GM12878 (cell line): ENCODE measurements at regions not wholly inside any gene's neighbourhood (a gene's known extent, or its start where the extent isn't known, plus 50 kb on each side); places are given as distances from the start of the nearest gene placed in this dataset.

Experiments
- ATAC-seq: fragments of 200-7000 bp; cut with Tn5 transposase; 3 replicates; pipeline ENCODE4 v1.9.1; 2020; ENCODE audit warnings: mild to moderate bottlenecking, moderate library complexity
- BruUV-seq: library from RNA; stranded (reverse); fragments of 400-500 nt; replicated peaks from 2 replicates; lab custom pipeline; 2021; lab: Mats Ljungman, UMichigan
- CTCF ChIA-PET: fragments of 300-600 bp; sonication (Branson Sonifier 250); formaldehyde crosslinking; extraction: SDS; loops from one replicate; lab custom pipeline; 2021; ENCODE audit warnings: inconsistent platforms; lab: Yijun Ruan, JAX
- POLR2A ChIA-PET: fragments of 350-600 bp; formaldehyde crosslinking; extraction: SDS; loops from one replicate; lab custom pipeline; 2021; ENCODE audit warnings: inconsistent platforms; lab: Charles Lee
- RAD21 ChIA-PET: fragments of 300-600 bp; sonication (Branson Sonifier 250); formaldehyde crosslinking; loops from one replicate; lab custom pipeline; 2023; ENCODE audit warnings: antibody characterized with exemption; ENCODE audit not compliant: unreplicated experiment; lab: Charles Lee
- SMC1A ChIA-PET: fragments of 300-600 bp; sonication (Branson Sonifier 250); formaldehyde crosslinking; loops from one replicate; lab custom pipeline; 2023; ENCODE audit not compliant: unreplicated experiment, uncharacterized antibody; lab: Charles Lee
- DNase-seq: peaks from one replicate; pipeline ENCODE4 v3.0.0-alpha.2; 2011; ENCODE audit warnings: low read depth, low spot score
- FAIRE-seq: peaks from 3 replicates; lab custom pipeline; 2011; peaks lifted over from hg19 to GRCh38; lab: Jason Lieb, UNC
- H2AFZ ChIP-seq: 2 replicates; pipeline ENCODE4 v1.6.0; 2011; ENCODE audit warnings: low read depth, low read length, control low read depth; ENCODE audit not compliant: control insufficient read depth
- H3K27ac ChIP-seq: 2 replicates; pipeline ENCODE4 v1.5.1; 2011; ENCODE audit warnings: control low read depth; ENCODE audit not compliant: control insufficient read depth, insufficient read depth
- H3K27me3 ChIP-seq, 2 experiments: replicated peaks in 1 of 2; 2 replicates each; pipeline versions ENCODE4 v1.6.0 to v1.6.1; 2011; ENCODE audit warnings: low read length in 1 of 2; ENCODE audit not compliant: control insufficient read depth in 2 of 2, insufficient read depth in 2 of 2
- H3K36me3 ChIP-seq, 2 experiments: 2 replicates each; pipeline ENCODE4 v1.5.1; 2011; ENCODE audit warnings: low read length in 1 of 2; ENCODE audit not compliant: control insufficient read depth in 2 of 2, insufficient read depth in 2 of 2
- H3K4me1 ChIP-seq: 2 replicates; pipeline ENCODE4 v1.6.1; 2011; ENCODE audit warnings: mild to moderate bottlenecking, low read length, moderate library complexity, mixed read lengths; ENCODE audit not compliant: control insufficient read depth, insufficient read depth
- H3K4me2 ChIP-seq: 2 replicates; pipeline ENCODE4 v1.6.0; 2011; ENCODE audit warnings: control low read depth; ENCODE audit not compliant: control insufficient read depth, insufficient read depth
- H3K4me3 ChIP-seq: fragments of 200-600 bp; sonication (generic); 2 replicates; pipeline ENCODE4 v1.5.1; 2016
- H3K79me2 ChIP-seq: 2 replicates; pipeline ENCODE4 v1.6.0; 2011; ENCODE audit warnings: low read length; ENCODE audit not compliant: control insufficient read depth, insufficient read depth
- H3K9ac ChIP-seq: 2 replicates; pipeline ENCODE4 v1.8.0; 2011; ENCODE audit warnings: low read length, control low read depth, mixed read lengths; ENCODE audit not compliant: control insufficient read depth, insufficient read depth
- H3K9me3 ChIP-seq: replicated peaks from 3 replicates; pipeline ENCODE4 v1.5.1; 2011; ENCODE audit warnings: mild to moderate bottlenecking, low read length; ENCODE audit not compliant: control insufficient read depth, insufficient read depth
- H4K20me1 ChIP-seq: 2 replicates; pipeline ENCODE4 v1.6.0; 2011; ENCODE audit not compliant: control insufficient read depth, insufficient read depth
- ATF7 ChIP-seq: fragments of 450-650 bp; IDR thresholded peaks from 2 replicates; pipeline ENCODE4 v1.6.1; 2016; ENCODE audit warnings: low read depth, mild to moderate bottlenecking
- CREM ChIP-seq: IDR thresholded peaks from 2 replicates; pipeline ENCODE4 v1.6.1; 2014; ENCODE audit warnings: antibody characterized with exemption, low read depth
- ESRRA ChIP-seq: IDR thresholded peaks from 2 replicates; pipeline ENCODE4 v1.6.1; 2012; ENCODE audit warnings: mild to moderate bottlenecking, low read length, improper control_type of control experiment
- FOS ChIP-seq: IDR thresholded peaks from 3 replicates; pipeline ENCODE4 v1.6.1; 2011; ENCODE audit warnings: borderline replicate concordance; ENCODE audit not compliant: insufficient read length; ENCODE audit errors: extremely low read depth
- MYB ChIP-seq: fragments of 150-350 bp; IDR thresholded peaks from 2 replicates; pipeline ENCODE4 v1.6.1; 2014; ENCODE audit warnings: mild to moderate bottlenecking, low read depth, low read length, borderline replicate concordance
- NBN ChIP-seq: fragments of 450-650 bp; IDR thresholded peaks from 2 replicates; pipeline ENCODE4 v1.6.1; 2016
- POLR2AphosphoS2 ChIP-seq: IDR thresholded peaks from 2 replicates; pipeline ENCODE4 v1.6.1; 2011; ENCODE audit warnings: low read depth, mild to moderate bottlenecking, low read length, improper control_type of control experiment, moderate library complexity
- RB1 ChIP-seq: fragments of 450-650 bp; formaldehyde crosslinking; IDR thresholded peaks from 2 replicates; pipeline ENCODE4 v1.6.1; 2017; ENCODE audit warnings: mild to moderate bottlenecking, borderline replicate concordance
- TCF3 ChIP-seq: IDR thresholded peaks from 2 replicates; pipeline ENCODE4 v1.6.1; 2012; ENCODE audit warnings: low read depth, mild to moderate bottlenecking, low read length, borderline replicate concordance; ENCODE audit not compliant: insufficient read depth
- ZNF217 ChIP-seq: fragments of 450-650 bp; IDR thresholded peaks from 2 replicates; pipeline ENCODE4 v1.6.1; 2017; ENCODE audit warnings: antibody characterized with exemption, mild to moderate bottlenecking
- ZNF24 ChIP-seq: fragments of 450-650 bp; IDR thresholded peaks from 2 replicates; pipeline ENCODE4 v1.6.1; 2017; ENCODE audit warnings: antibody characterized with exemption, mild to moderate bottlenecking
- WGBS: methylation state at CpG from one replicate; pipeline ENCODE4 v1.1.6; 2016; ENCODE audit warnings: low lambda C conversion rate; ENCODE audit not compliant: insufficient replicate concordance, insufficient coverage; ENCODE audit errors: missing lambda C conversion rate; 5-methylcytosine and 5-hydroxymethylcytosine counted together
- in situ Hi-C: fragments of 300-500 bp; cut with MboI; formaldehyde crosslinking; loops from 9 replicates; pipeline ENCODE4 v1.14.3; 2018; ENCODE audit warnings: mixed read lengths
- intact Hi-C: fragments of 100-400 bp; cut with micrococcal nuclease; formaldehyde crosslinking; loops from one replicate; pipeline ENCODE4 v1.14.2; 2022; ENCODE audit not compliant: unreplicated experiment
- TF ChIP-seq, protein P1 (sequence below): IDR thresholded peaks from 2 replicates; pipeline ENCODE4 v1.6.1; 2011; ENCODE audit warnings: low read depth, mild to moderate bottlenecking, low read length, moderate library complexity, borderline replicate concordance; ENCODE audit errors: extremely low read depth
- TF ChIP-seq, protein P2 (sequence below): fragments of 450-650 bp; IDR thresholded peaks from 2 replicates; pipeline ENCODE4 v1.6.1; 2017; ENCODE audit warnings: mild to moderate bottlenecking, moderate library complexity

DNA sequence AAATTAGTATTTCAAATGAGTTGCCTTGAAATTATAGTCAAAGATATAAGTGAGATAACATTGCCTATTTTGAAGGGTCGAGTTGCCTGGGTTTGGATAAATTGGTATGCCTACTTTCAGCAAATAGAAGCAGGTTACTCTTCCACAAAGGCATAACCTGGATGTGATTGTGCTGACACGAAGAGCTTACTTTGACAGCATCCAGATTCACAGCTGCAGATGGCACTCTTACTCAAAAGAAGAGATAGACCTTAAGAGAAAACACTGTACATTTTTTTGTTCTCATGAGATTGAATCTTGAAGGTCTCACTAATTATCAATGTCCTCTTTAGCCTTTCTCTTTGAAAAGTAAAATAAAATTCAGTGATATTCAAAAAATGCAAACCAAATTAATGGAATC, 1338.7 kb downstream of the REEP3 start:
- Histone ChIP-seq H3K4me2 (no peak overlapping the region), H3K36me3 (no peaks in the 10 kb centered on the region), H3K27me3 (no peaks in the 10 kb centered on the region), H3K9me3 (no peaks in the 10 kb centered on the region), H4K20me1 (no peaks in the 10 kb centered on the region), H3K79me2 (no peaks in the 10 kb centered on the region), H3K27ac (no peak overlapping the region), H3K9ac (no peak overlapping the region), H3K4me1 (no peaks in the 10 kb centered on the region), H2AFZ (no peak overlapping the region), H3K4me3 (no peak overlapping the region)
- no peak for DNase-seq
- no TSS peak for BruUV-seq
- ChIA-PET RAD21 (no interaction called here), SMC1A (no interaction called here), CTCF (no interaction called here), POLR2A (no interaction called here)
- ATAC-seq: no peak
- WGBS: 0% methylated on average over 2 of the region's 2 CpGs
- no peak for FAIRE-seq
- intact Hi-C loops: no loop called here
- in situ Hi-C loops: no loop called here
- TF ChIP-seq ZNF24: no peak
- TF ChIP-seq NBN: no peak
- TF ChIP-seq, protein P1, sequence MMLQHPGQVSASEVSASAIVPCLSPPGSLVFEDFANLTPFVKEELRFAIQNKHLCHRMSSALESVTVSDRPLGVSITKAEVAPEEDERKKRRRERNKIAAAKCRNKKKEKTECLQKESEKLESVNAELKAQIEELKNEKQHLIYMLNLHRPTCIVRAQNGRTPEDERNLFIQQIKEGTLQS: no peak
- TF ChIP-seq POLR2AphosphoS2: no peak
- TF ChIP-seq CREM: no peak
- TF ChIP-seq FOS: no peak

GRCh38 chr10:64863836-64864235, 1342.6 kb downstream of the REEP3 start:
- 0% methylated on average over 1 of the region's 1 CpG for WGBS
- POLR2A ChIA-PET: no interaction called here

More at GRCh38 chr10:64863836-64864235, 1342.6 kb downstream of the REEP3 start:
- H3K36me3 ChIP-seq: no peaks in the 10 kb centered on the region
- FAIRE-seq: no peak
- no peaks in the 10 kb centered on the region for H3K79me2 ChIP-seq
- TF ChIP-seq ATF7: no peak
- no peak for TF ChIP-seq RB1
- TF ChIP-seq FOS: no peak
- TF ChIP-seq, protein P2, sequence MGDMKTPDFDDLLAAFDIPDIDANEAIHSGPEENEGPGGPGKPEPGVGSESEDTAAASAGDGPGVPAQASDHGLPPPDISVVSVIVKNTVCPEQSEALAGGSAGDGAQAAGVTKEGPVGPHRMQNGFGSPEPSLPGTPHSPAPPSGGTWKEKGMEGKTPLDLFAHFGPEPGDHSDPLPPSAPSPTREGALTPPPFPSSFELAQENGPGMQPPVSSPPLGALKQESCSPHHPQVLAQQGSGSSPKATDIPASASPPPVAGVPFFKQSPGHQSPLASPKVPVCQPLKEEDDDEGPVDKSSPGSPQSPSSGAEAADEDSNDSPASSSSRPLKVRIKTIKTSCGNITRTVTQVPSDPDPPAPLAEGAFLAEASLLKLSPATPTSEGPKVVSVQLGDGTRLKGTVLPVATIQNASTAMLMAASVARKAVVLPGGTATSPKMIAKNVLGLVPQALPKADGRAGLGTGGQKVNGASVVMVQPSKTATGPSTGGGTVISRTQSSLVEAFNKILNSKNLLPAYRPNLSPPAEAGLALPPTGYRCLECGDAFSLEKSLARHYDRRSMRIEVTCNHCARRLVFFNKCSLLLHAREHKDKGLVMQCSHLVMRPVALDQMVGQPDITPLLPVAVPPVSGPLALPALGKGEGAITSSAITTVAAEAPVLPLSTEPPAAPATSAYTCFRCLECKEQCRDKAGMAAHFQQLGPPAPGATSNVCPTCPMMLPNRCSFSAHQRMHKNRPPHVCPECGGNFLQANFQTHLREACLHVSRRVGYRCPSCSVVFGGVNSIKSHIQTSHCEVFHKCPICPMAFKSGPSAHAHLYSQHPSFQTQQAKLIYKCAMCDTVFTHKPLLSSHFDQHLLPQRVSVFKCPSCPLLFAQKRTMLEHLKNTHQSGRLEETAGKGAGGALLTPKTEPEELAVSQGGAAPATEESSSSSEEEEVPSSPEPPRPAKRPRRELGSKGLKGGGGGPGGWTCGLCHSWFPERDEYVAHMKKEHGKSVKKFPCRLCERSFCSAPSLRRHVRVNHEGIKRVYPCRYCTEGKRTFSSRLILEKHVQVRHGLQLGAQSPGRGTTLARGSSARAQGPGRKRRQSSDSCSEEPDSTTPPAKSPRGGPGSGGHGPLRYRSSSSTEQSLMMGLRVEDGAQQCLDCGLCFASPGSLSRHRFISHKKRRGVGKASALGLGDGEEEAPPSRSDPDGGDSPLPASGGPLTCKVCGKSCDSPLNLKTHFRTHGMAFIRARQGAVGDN: no peak
- TF ChIP-seq ZNF217: no peak
- TF ChIP-seq TCF3: no peak
- TF ChIP-seq MYB: no peak
- TF ChIP-seq ESRRA: no peak
- ChIA-PET CTCF (interaction anchor here (0.8 kb wide), 1 partner anchor 20 kb away, joined by 5 read pairs; no protein-coding TSS in a partner anchor), SMC1A (interaction anchor here (1.0 kb wide), 1 partner anchor 10 kb away, joined by 3 read pairs; no protein-coding TSS in a partner anchor), RAD21 (no interaction called here)
- H4K20me1 ChIP-seq: no peaks in the 10 kb centered on the region
- no TSS peak for BruUV-seq
- no peaks in the 10 kb centered on the region for H3K9me3 ChIP-seq
- H3K27ac ChIP-seq: no peak overlapping the region
- no peak overlapping the region for H3K9ac ChIP-seq
- H3K4me2 ChIP-seq: no peak overlapping the region
- no peak overlapping the region for H2AFZ ChIP-seq
- intact Hi-C loops: no loop called here
- in situ Hi-C loops: no loop called here
- no peak overlapping the region for H3K4me3 ChIP-seq
- no peaks in the 10 kb centered on the region for H3K4me1 ChIP-seq
- no peak for ATAC-seq
- H3K27me3 ChIP-seq: no peaks in the 10 kb centered on the region
- no peak for DNase-seq
